AG09319 (cell line): ENCODE measurements at regions not wholly inside any gene's neighbourhood (a gene's known extent, or its start where the extent isn't known, plus 50 kb on each side); places are given as distances from the start of the nearest gene placed in this dataset.

Experiments
- DNase-seq: peaks from one replicate; pipeline ENCODE4 v3.0.0-alpha.2; 2010; ENCODE audit warnings: low read depth; ENCODE audit errors: extremely low read depth
- CTCF ChIP-seq: IDR thresholded peaks from 2 replicates; pipeline ENCODE4 v1.5.1; 2011; ENCODE audit warnings: low read depth, mild to moderate bottlenecking, inconsistent platforms, low read length, moderate library complexity

- TF ChIP-seq CTCF: no peak
- DNase-seq: no peak
Measured at GRCh38 chr3:107959550-107960154, 131.2 kb downstream of the CD47 start.

GRCh38 chr3:107958146-107958545, 132.7 kb downstream of the CD47 start:
- no peak for DNase-seq
- TF ChIP-seq CTCF: no peak

- TF ChIP-seq CTCF: no peak
- DNase-seq: peak; percentile 90
Measured at GRCh38 chr3:107956991-107957900, 133.6 kb downstream of the CD47 start.

- no peak for DNase-seq
- no peak for TF ChIP-seq CTCF
Measured at GRCh38 chr3:107954845-107955244, 136.0 kb downstream of the CD47 start.

GRCh38 chr3:107953722-107954121, 137.1 kb downstream of the CD47 start:
- no peak for TF ChIP-seq CTCF
- DNase-seq: no peak

GRCh38 chr3:107951126-107951525, 139.7 kb downstream of the CD47 start:
- TF ChIP-seq CTCF: no peak
- DNase-seq: no peak

GRCh38 chr3:107950417-107950816, 140.4 kb downstream of the CD47 start:
- no peak for TF ChIP-seq CTCF

More at GRCh38 chr3:107950417-107950816, 140.4 kb downstream of the CD47 start:
- DNase-seq: no peak
